HUES48 (cell line): ENCODE measurements at regions not wholly inside any gene's neighbourhood (a gene's known extent, or its start where the extent isn't known, plus 50 kb on each side); places are given as distances from the start of the nearest gene placed in this dataset.

ENCODE experiments used
- H3K27ac ChIP-seq: one replicate; pipeline ENCODE4 v1.7.0; 2013; ENCODE audit warnings: low read depth, low read length, inconsistent platforms
- H3K27me3 ChIP-seq: 2 replicates; pipeline ENCODE4 v1.6.1; 2013; ENCODE audit warnings: mild to moderate bottlenecking, low read length; ENCODE audit not compliant: control insufficient read depth, insufficient read depth
- H3K36me3 ChIP-seq: 2 replicates; pipeline ENCODE4 v1.6.1; 2013; ENCODE audit warnings: low read length; ENCODE audit not compliant: control insufficient read depth, insufficient read depth
- H3K4me1 ChIP-seq: 2 replicates; pipeline ENCODE4 v1.6.1; 2013; ENCODE audit warnings: mild to moderate bottlenecking, low read length; ENCODE audit not compliant: control insufficient read depth, insufficient read depth
- H3K4me3 ChIP-seq: 2 replicates; pipeline ENCODE4 v1.5.1; 2013; ENCODE audit warnings: mild to moderate bottlenecking, low read depth, low read length
- H3K9ac ChIP-seq: 2 replicates; pipeline ENCODE4 v1.6.1; 2013; ENCODE audit warnings: mild to moderate bottlenecking, low read depth, low read length, moderate library complexity
- H3K9me3 ChIP-seq: 2 replicates; pipeline ENCODE4 v1.6.1; 2013; ENCODE audit warnings: low read length; ENCODE audit not compliant: control insufficient read depth, insufficient read depth

DNA sequence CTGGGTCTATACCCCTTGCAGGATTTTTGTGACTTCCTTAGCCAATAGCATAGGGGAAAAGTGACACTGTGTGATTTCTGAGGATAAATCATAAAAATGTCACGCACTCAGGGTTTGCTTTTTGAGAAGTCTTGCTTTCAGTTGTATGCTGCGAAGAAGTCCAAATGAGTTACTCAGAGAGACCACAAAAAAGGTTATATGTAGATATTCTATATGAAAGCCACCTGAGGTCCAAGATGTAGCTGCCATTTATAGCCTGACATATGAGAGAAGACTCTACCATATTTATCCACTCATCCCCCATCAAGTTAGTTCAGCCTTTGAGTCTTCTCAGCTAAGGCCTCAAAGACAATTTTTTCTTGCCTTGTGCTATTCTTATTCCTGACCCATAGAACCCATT, 488.3 kb upstream of the MAP2 start:
- Histone ChIP-seq H3K27ac (no peak overlapping the region), H3K4me1 (no peaks in the 10 kb centered on the region), H3K27me3 (no peaks in the 10 kb centered on the region), H3K4me3 (no peak overlapping the region), H3K9ac (no peak overlapping the region), H3K9me3 (no peaks in the 10 kb centered on the region), H3K36me3 (no peaks in the 10 kb centered on the region)

DNA sequence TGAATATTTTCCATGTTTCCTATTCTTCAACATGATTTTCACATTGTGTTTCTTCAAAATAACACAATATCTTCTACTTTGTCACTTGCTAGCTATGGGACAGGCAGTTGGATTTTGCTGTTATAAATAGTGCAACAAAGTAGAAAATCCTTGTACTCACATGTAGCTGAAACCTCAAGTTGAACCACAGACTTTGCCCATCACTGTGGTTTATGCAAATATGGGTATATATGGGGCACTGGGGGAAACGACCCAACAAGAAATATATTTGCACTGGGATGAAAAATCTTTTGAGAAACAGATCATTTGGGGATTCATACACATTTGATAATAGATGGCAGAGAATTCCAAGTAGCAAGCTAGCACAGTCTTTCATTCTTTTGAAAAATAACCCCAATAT, 486.3 kb upstream of the MAP2 start:
- H3K36me3 ChIP-seq, result no peaks in the 10 kb centered on the region
- H3K4me3 ChIP-seq, result no peak overlapping the region
- H3K9me3 ChIP-seq, result no peaks in the 10 kb centered on the region
- no peak overlapping the region for H3K9ac ChIP-seq
- no peak overlapping the region for H3K27ac ChIP-seq
- no peaks in the 10 kb centered on the region for H3K27me3 ChIP-seq
- H3K4me1 ChIP-seq, result no peaks in the 10 kb centered on the region

DNA sequence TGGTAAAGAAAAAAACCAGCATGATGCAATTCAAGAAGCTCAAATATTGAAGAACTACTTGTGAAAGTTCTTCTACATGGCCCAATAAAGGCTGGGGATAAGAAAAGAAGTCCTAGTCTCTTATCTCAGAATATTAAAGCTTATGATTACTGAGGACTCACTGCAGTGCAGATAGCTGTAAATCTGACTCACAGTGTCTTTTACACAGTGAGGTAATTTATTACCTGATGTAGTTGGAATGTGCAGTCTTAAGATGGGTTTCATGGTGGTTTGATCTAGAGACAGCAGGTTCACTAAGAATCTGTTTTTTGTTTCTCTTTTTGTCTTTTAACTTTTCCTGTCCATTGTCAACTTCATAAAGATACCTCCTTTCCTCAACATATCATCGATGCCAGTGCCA, 484.0 kb upstream of the MAP2 start:
- Histone ChIP-seq H3K27ac (no peak overlapping the region), H3K27me3 (no peaks in the 10 kb centered on the region), H3K9me3 (no peaks in the 10 kb centered on the region)

DNA sequence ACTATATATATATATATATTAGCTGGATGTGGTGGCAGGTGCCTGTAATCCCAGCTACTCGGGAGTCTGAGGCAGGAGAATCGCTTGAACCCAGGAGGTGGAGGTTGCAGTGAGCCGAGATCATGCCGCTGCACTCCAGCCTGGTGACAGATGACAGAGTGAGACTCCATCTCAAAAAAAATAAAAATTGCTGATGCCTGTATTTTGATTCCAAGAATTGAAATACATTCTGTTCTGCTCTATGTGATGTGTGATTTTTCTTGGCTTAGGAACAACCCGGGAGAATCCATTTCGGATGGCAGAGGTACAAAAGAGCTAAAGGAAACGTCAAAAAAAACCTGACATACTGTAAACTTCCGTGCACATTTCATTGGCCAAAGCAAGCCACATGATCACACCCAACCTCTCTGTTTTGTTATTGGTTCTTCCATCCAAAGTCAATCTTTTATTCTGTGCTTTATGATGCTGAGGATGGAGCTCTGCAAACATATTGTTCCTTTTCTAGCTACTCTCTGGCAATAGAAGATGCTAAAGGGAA, 478.1 kb upstream of the MAP2 start:
- no peaks in the 10 kb centered on the region for H3K36me3 ChIP-seq
- H3K4me3 ChIP-seq, result no peak overlapping the region
- no peaks in the 10 kb centered on the region for H3K4me1 ChIP-seq
- no peak overlapping the region for H3K27ac ChIP-seq
- H3K27me3 ChIP-seq, result no peaks in the 10 kb centered on the region
- H3K9ac ChIP-seq, result no peak overlapping the region
- H3K9me3 ChIP-seq, result no peaks in the 10 kb centered on the region

More for the DNA sequence above, 484.0 kb upstream of the MAP2 start:
- Histone ChIP-seq H3K9ac (no peak overlapping the region), H3K36me3 (no peaks in the 10 kb centered on the region), H3K4me1 (no peaks in the 10 kb centered on the region), H3K4me3 (no peak overlapping the region)

DNA sequence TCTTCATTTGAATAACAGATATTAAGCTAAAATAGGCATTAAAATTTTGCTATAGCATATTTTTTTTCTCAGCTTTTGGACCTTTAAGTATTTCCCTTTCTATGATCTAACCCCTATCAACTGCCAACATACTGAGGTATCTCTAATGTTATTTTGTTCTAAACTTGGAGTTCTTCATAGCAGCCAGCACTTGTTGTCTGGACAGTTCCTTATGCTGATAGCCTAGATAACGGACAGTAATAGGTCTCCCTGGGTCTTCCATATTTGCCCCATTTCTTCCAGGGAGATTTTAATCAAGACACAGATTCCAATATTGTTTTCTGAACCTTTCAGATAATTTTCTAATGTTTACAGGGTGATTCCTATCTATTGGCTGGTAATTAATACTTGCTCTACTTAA, 475.8 kb upstream of the MAP2 start:
- Histone ChIP-seq H3K4me3 (no peak overlapping the region), H3K4me1 (no peaks in the 10 kb centered on the region)

DNA sequence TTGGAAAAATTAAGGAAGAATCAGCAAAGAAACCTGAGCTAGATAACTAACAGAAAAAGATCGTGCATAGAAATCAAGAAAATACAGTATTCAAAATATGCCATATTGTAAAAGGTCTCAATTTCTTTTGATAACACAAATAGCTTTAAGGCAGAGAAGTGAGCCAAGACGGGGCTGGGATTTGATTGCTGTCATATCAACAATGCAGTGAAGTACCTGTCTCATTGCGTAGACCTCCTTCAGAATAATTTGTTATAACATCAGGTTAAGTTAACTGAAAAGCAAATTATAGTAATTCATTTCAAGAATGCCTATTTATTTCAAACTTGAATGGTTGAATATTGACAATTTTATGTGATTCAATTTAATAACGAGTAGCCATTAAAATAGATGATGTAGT, 453.8 kb upstream of the MAP2 start:
- H3K27ac ChIP-seq, result no peak overlapping the region
- no peaks in the 10 kb centered on the region for H3K4me1 ChIP-seq
- H3K27me3 ChIP-seq, result no peaks in the 10 kb centered on the region
- no peak overlapping the region for H3K9ac ChIP-seq
- 0 out of 2 replicates have a peak, but pooled peaks cover 7% of the 10 kb centered on the region for H3K9me3 ChIP-seq
- no peaks in the 10 kb centered on the region for H3K36me3 ChIP-seq
- H3K4me3 ChIP-seq, result no peak overlapping the region

More for the DNA sequence above, 475.8 kb upstream of the MAP2 start:
- no peak overlapping the region for H3K9ac ChIP-seq
- H3K9me3 ChIP-seq, result no peaks in the 10 kb centered on the region
- no peaks in the 10 kb centered on the region for H3K36me3 ChIP-seq
- H3K27me3 ChIP-seq, result no peaks in the 10 kb centered on the region
- no peak overlapping the region for H3K27ac ChIP-seq

DNA sequence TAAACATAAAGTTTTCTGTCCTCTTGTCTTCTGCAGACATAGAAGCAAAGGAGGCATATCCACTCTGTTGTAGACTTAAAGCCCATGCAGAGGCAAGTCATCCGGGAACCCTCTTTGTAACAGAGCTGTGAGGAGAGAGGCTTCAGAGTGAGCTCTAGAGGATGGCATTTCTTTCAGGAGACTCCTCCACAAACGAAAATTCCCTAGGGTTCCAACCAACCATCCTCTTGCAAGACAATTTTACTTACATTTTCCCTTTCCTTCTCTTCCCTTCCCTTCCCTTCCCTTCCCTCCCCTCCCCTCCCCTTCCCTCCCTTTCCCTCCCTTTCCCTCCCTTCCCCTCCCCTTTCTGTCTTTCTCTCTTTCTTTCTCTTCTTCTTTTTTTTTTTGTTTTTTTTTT, 446.3 kb upstream of the MAP2 start:
- no peaks in the 10 kb centered on the region for H3K9me3 ChIP-seq
- H3K4me3 ChIP-seq, result no peak overlapping the region
- H3K36me3 ChIP-seq, result no peaks in the 10 kb centered on the region
- H3K27ac ChIP-seq, result no peak overlapping the region
- H3K27me3 ChIP-seq, result no peaks in the 10 kb centered on the region
- no peak overlapping the region for H3K9ac ChIP-seq
- no peaks in the 10 kb centered on the region for H3K4me1 ChIP-seq

DNA sequence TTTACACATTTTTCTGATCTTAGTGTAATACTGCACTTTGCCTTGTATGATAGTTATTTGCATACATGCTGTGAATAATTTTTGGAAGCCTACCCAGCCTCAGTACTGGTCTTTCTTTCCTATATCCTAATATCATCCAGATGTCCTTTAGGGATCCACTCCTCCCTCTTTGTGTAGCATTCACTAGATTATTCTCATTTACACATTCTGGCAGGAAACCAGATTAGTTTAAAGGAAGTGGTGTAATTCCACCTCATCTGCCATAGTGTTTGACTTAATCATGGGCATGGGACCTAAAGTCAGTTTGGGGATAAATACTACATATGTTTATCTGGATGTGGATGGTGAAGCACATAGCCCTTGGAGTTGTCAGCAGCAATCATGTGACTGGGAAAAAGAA, 444.9 kb upstream of the MAP2 start:
- Histone ChIP-seq H3K4me3 (no peak overlapping the region), H3K27me3 (no peaks in the 10 kb centered on the region), H3K9me3 (no peaks in the 10 kb centered on the region), H3K9ac (no peak overlapping the region), H3K27ac (no peak overlapping the region), H3K36me3 (no peaks in the 10 kb centered on the region), H3K4me1 (no peaks in the 10 kb centered on the region)

DNA sequence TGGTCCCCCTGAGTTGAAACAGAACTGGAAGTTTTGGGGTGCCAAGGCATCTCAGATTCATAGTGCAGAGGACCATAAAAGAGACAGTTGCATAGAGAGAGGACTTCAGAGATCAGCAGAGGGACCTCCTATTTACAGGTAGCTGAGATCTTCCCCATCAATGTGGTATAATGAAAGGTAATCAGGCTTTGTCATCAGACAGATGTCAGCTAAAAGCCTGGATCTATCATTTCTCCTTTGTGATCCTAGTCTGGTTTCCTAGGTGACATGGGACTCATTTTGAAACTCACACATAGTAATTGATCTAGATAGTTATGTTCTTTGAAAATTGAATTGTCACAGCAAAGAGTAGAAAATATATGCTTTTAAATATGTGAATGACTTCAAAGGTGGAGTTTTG, 443.5 kb upstream of the MAP2 start:
- Histone ChIP-seq H3K4me3 (no peak overlapping the region), H3K27me3 (no peaks in the 10 kb centered on the region)

DNA sequence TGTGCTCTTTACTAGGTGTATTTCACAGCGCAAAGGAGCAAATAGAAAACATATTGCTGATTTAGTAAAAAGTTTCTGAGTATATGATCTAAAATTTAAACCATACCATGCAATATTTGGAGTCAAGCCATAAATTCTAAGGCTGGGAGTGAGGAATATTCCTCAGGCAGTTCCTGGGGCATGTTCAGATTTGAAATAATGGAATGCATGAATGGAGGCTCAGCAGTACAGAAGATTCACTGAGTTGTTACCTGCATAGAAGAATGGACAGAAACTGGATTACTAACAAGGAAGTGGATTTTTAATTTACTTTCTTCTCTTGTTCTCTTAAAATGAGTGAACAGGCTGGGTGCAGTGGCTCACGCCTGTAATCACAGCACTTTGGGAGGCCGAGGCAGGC, 441.0 kb upstream of the MAP2 start:
- Histone ChIP-seq H3K4me1 (no peaks in the 10 kb centered on the region), H3K27ac (no peak overlapping the region), H3K4me3 (no peak overlapping the region), H3K36me3 (no peaks in the 10 kb centered on the region), H3K27me3 (no peaks in the 10 kb centered on the region), H3K9ac (no peak overlapping the region), H3K9me3 (no peaks in the 10 kb centered on the region)

More for the DNA sequence above, 443.5 kb upstream of the MAP2 start:
- no peaks in the 10 kb centered on the region for H3K4me1 ChIP-seq
- H3K36me3 ChIP-seq, result no peaks in the 10 kb centered on the region
- no peak overlapping the region for H3K27ac ChIP-seq
- no peaks in the 10 kb centered on the region for H3K9me3 ChIP-seq
- H3K9ac ChIP-seq, result no peak overlapping the region

DNA sequence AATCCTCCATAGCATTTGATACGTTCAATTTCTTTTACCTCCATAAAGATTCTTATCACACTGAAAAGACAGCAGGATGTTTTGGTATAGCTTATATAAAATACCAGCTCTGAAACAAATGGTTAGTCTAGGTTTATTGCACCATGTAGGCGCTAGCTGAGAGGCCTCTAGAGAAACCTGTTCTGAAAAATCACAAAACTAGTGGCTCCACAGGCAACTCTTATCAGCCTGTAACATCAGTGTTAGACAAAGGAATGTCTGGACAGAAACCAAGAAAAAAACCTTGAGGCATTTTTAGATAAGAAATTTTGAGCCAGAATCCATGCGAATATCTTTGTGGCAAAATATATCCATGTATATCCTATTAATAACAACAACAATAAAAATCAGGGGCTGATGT, 440.4 kb upstream of the MAP2 start:
- Histone ChIP-seq H3K9me3 (no peaks in the 10 kb centered on the region), H3K27ac (no peak overlapping the region), H3K36me3 (no peaks in the 10 kb centered on the region), H3K4me3 (no peak overlapping the region), H3K9ac (no peak overlapping the region), H3K4me1 (no peaks in the 10 kb centered on the region), H3K27me3 (no peaks in the 10 kb centered on the region)
